ENCODE measurements at regions not wholly inside any gene's neighbourhood (a gene's known extent, or its start where the extent isn't known, plus 50 kb on each side); places are given as distances from the start of the nearest gene placed in this dataset.

DNA sequence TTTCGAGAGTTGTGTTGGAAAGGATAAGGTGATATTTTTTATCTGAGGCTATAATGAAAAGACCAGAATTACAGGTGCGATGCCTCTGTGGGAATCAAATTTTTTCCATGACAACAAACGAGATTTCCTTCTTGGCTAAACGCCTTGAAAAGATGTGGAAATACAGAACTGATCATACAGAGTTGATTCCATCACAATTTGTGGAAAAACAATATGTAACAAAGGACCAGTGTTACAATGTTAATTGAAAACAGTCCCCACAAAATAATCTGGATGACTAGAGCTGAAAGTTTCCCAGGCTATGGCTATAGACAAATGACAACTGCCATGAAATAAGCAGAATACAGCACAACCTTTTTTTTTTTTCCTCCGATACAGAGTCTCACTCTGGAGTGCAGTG, 628.9 kb downstream of the DIAPH3 start:
- no peak for DNase-seq (ENCODE audit: low read depth in 2 of 2)

DNA sequence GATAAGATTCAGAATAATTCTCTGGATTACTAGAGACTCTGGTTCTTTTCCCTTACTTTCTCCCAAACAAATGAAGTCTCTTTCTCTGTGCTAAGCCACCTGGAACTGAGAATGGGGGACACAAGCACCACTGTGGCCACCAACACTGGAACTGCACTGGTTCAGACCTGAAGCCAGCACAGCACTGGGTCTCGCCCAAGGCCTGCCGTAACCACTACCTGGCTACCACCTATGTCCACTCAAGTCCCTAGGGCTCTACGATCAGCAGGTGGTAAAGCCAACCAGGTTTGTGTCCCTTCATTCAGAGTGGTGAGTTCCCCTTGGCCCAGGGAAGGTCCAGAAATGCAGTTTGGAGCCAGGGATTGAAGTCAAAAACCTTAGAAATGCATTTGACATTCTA, 626.2 kb downstream of the DIAPH3 start:
- DNase-seq (ENCODE audit: low read depth in 2 of 2): no peak

DNA sequence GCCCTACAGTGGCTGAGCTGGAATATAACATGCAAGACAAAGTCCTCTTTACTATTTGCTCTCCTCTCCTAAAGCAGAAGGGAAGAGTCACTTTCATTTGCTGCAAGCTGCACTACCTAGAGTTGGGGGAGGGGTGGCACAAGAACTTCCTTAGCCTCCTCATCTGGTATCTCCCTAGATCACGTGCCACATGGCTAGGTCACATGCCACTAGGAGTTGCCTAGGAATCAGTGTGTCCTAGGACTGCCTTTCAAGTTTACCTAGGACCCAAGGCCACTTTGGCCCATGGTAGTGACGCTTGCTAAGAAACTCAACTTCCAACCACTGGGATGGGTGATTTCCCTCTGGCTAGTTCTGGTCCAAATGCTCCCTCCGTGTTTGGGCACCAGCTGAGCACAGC, 625.2 kb downstream of the DIAPH3 start:
- DNase-seq (ENCODE audit: low read depth in 2 of 2): no peak

DNA sequence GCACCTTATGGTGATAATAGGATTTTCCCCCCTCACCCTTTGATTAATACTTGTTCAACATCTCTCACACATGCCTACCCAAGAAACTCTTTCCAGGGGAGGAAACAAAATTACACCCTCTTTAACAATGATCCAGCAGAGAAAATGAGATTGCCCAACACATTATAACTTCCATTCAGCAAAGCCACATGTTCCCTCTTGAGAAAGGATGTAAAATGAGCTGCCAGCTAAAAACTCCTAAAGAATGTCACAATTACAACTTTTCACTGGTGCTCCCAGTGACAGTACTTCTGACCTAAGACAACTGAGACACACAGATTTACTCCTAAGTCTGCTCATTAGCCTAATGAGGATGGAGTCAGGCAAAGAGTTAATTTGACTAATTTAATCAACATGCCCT, 621.4 kb downstream of the DIAPH3 start:
- no peak for DNase-seq (ENCODE audit: low read depth in 2 of 2)

DNA sequence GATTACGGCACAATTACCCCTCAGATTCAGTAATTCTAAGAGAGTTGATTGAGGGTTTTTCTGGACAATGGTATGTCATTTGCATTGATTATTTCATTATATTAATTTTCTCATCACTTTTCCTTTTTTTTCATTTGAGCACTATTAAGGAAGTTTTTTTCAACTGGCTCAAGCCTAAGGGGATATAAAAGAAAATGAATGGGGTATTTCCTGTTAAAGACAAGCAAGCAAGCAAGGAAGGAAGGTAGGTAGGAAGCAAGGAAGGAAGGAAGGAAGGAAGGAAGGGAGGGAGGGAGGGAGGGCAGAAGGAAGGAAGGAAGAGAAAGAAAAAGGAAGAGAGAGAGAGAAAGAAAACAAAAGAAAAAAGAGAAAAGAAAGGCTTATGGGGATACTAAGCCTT, 620.3 kb downstream of the DIAPH3 start:
- no peak for DNase-seq (ENCODE audit: low read depth in 2 of 2)

DNA sequence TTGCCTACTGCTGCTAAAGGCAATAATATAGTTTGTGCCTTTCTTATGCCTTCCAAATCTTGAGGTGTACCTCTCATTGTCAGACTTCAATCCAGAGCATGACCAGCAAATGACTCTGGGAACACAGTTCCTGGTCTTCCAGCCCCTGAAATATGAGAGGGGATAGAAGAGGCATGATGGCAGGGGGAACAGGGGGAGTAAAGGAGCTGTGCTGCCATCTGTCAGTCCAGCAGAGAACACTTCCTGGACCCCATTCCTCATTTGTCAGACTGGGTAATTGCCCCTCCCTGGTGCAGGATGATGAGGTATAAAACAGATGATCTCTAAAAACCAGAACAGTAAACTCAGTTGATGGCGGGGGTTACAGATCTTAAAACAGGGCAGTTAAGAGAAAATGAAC, 618.7 kb downstream of the DIAPH3 start:
- DNase-seq (ENCODE audit: low read depth in 2 of 2): no peak

DNA sequence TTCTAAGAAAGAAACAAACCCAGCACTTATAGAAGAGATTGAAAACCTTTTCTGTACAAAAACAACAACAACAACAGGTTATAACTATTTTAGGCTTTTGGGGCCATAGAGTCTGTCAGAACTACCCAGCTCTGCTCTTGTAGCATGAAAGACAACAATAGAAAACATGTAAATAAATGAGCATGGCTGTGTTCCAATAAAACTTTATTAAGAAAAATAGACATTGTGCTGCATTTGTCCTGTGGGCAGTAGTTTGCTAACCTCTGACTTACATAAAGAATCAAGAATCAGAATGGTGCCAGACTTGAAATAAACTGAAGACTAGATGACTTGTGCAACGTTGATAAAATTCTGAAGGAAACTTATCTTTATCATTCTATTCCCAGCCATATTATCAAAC, 617.5 kb downstream of the DIAPH3 start:
- DNase-seq (ENCODE audit: low read depth in 2 of 2): no peak

DNA sequence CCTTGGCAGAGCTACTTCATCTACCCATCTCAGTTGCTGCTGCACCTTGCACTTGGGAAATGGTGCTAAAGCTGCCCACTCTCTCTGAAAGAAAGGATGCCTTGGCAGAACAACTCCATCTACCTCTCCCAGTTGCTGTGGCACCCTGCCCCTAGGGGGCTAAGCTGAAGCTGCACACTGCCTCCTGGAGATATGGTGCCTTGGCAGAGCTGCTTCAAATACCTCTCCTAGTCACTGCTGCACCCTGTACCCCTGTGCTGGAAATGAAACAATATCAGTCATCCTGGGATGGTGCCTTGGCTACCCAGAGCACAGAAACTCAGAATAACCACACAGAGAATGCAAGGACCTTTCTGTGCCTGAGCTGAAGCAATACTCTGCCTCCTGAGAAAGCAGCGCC, 615.8 kb downstream of the DIAPH3 start:
- no peak for DNase-seq (ENCODE audit: low read depth in 2 of 2)

DNA sequence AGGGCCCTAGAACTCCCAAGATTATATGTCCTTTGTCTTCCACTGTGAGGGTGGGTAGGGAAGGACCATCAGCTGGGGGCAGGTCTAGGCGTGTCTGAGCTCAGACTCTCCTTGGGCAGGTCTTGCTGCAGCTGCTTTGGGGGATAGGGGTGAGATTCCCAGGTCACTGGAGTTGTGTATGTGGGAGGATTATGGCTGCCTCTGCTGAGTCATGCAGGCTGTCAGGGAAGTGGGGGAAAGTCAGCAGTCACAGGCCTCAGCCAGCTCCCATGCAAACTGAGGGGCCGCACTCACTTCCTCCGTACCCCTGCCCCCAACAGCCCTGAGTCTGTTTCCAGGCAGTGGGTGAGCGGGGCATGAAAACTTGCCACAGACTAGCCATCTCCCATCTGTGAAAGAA, 600.8 kb downstream of the DIAPH3 start:
- DNase-seq (ENCODE audit: low read depth in 2 of 2): no peak

DNA sequence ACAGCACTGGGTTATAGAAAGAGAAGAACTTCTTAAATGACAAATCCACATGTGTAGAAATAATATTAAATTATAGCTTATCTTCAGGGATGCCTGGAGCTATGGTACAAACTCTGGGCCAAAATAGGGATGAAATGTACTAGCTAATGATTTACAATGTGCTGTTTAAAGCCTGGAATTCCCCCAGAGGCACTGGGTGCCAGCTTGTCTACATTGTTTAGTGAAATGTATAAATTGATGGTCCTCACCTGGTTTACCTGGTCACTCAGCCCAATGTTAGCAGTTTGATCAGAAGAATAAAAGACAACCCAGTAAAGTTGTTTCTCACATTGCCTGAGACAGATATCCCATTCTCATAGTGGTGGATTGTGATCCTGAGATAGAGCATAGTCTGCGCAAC, 597.2 kb downstream of the DIAPH3 start:
- no peak for DNase-seq (ENCODE audit: low read depth in 2 of 2)

DNA sequence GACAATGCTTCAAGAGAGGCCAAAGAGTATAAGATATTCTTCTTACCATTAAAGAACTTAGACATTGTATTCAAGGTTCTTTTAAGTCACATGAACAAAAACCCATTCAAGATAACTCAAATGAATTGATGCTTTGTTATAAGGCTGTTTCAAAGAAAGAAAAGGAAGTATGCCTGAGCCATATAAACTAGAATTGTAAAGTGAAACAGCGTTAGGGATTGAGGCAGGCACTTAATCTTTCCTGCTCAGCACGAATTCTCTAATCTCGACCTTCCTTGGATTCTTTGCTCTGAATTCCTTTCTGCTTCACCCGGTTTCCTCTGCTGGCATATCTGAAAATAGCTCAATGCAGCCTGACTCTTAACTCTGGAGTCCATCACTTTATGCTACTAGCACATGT, 595.4 kb downstream of the DIAPH3 start:
- no peak for DNase-seq (ENCODE audit: low read depth in 2 of 2)

DNA sequence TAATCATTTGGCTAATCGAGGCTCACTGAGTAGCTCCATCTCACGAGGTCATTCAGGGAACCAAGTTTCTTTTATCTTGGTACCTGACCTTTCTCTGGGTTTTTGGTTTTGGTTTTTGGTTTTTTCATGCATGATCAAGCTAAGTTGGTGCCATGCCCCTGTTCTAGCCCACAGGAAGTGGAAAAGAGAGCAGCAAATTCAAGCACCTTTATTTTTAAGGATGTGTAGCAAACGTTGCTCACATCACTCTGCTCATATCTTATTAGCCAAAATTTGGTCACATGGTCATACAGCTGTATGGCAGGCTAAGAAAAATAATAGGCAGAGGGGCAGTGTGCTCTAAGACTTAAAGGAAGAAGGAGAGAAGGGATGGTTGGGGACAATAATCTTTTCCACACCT, 593.5 kb downstream of the DIAPH3 start:
- no peak for DNase-seq (ENCODE audit: low read depth in 2 of 2)

DNA sequence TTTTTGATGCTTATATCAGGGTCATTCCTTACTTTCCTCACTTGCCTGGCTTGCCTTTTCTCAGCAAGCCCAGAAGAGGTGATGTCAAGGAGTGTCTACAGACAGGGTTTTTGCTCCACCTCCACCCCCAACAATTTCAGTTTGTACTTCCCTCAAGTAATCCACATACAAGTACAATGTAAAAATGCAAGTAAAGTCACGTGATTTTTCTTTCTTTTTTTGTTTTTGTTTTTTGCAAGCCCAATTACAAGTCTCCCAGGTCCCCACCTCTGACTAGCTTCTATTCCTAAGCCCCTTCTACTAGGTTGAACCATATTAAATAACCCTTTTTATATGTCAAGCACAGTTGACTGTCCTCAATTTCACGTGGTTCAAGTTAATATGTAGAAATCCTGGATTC, 579.6 kb downstream of the DIAPH3 start:
- no peak for DNase-seq (ENCODE audit: low read depth in 2 of 2)

DNA sequence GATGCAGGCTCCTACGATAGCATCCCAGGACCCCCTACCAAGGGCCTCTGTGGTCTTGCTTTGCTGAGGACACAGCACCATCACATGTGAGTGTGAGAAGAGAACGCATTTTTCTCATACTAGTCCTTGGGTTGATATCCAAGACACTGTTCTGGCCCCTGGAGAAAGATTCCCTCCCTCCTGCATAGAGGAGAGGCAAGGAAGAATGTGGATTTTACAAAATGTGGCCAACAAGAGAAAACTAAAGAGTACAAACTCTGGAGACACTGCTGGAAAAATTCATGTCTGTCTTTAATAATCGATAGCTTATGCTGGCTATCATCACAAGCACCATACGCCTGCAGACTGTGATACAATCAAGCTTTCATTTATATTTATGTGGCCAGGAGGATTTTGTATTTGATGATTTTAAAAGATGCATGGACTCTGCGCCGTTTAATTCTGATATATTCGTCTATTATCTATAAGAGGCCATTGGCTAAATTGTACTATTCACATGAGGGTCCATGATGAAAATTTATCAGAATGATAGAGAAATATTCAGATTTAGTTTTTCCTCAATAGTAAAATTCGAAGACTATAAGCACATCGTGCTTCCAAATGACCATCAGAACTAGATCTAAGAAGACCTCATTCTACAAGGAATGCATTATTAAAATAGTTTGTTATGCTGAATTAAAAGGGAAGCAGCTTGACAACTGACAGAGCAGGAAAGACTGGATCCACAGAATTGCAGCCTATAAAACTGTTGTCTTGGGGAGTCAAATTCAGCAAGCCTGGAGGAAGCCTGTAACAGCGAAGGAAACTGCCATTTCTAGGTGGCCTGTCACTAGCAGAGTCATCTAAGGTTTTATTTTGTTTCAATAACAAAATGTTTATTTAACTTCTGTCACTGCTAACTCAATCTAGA, 578.7 kb downstream of the DIAPH3 start:
- DNase-seq (ENCODE audit: low read depth in 2 of 2): no peak

DNA sequence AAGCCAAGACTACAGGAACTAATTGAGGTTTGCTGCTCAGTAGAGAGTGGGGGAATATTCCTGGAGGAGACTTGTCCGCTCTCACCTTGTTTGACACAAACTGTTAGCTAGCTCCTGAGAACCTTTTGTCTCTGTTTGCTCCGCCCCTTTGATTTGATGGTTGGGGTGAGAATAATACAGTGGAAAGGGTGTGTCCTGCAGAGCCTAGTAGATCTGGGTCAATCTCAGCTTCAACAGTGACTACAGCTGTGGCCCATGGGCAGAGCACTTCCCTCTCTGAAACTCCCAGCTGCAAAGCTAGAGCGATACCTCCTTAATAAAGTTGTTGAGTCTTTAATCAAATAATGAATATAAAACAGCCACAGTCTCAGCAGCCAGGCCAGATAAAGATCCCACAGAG, 576.7 kb downstream of the DIAPH3 start:
- no peak for DNase-seq (ENCODE audit: low read depth in 2 of 2)

DNA sequence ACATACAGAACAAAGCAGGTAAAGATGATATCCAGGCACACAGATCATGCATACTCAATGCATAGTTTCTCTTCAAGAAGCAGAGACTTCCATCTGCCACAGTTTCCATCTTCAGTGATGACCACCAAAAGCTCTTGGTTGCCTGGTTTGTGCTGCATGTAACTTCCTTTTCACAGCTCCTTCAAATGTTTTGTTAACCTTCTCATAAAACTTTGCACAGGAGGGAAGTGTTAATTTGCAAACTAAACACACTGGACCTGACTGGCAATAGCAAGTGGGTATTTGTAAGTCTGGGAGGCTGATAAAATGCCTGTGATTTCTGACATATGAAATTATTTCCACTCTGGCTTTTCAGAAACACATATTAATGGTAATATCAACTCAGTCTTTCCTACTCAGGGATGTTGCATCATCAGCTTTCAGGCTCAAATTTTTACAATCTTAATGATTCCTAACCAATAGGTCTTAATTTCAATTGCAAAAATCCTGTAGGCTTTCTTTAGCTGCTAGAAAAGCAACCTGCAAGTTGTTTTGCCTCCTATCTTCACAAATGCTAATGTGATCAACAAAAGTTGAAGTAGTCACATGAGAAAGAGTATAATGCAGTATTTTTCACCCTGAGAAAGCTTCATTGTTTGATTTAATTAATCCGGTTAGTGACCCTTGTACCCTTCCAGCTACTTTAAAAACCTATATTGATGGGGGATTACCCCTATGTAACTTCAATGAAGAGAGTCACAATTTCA, 575.6 kb downstream of the DIAPH3 start:
- DNase-seq (ENCODE audit: low read depth in 2 of 2): no peak

DNA sequence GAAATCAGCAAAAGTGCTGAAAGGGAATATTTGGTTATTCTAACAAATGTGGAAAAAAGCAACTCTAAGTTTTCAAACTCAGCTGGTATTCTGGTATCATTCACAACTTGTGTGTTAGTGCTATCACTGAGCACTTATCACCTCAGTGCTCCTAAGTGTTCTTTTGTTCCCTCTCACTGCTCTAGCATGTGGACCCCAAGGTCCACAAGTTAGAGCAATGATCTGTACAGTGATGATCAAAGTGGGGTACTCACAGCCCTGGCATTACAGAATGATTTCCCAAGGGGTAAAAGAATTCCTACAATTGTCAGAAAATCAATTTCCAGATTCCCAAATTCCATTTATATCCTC, 575.0 kb downstream of the DIAPH3 start:
- no peak for DNase-seq (ENCODE audit: low read depth in 2 of 2)

DNA sequence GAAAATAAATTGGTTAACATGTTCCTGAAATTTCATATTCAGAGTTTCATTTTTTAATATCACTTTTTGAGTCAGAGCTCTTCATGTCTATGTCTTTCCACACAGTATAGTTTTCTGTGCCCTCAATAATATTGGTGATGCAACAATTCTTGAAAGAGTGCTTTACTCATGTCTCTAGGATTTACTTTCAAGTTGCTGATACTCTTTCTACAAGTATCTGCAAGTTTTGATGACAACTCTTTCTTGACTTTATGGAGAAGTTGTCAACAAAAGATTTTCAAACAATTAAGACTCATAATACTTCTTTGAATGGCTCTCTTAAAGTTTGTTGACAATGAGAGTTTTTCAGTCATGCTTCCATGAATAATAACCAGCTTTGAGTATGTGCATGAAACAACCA, 561.7 kb downstream of the DIAPH3 start:
- DNase-seq (ENCODE audit: low read depth in 2 of 2): no peak

DNA sequence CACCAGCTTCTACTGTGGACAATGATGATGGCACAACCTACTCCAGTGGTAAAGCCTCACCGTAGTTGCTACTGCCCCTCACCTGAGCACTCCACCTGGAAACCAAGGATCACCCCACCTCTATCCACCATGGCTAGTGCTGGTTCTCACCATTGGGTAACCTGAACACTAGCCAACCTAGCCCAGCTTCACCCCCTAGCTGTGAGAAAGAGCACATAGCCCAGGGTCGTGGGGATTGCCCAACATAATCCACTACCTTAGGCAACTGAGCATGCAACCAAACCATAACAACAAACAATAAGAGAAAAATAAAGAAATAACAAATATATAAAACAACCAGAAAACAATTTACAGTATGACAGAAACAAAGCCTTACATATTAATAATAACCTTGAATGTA, 560.1 kb downstream of the DIAPH3 start:
- no peak for DNase-seq (ENCODE audit: low read depth in 2 of 2)

DNA sequence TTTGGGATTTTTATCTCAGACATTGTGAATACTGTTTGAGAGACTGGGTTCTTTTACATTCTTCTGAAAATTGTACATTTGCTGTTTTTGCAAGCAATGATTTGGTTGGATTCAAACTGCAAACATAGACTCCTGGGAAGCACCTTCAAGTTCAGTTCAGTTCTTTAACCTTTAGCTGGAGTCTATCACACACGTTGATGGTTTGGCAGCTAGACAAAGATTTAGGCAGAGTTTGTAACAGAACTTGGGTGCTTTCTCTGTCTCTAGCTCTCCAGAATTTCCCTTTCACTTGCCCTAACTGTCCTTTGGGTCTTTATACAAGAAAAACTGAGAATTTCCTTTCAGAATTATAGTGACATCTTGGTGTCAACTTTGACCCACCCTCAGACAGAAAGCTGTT, 556.6 kb downstream of the DIAPH3 start:
- DNase-seq (ENCODE audit: low read depth in 2 of 2): no peak

DNA sequence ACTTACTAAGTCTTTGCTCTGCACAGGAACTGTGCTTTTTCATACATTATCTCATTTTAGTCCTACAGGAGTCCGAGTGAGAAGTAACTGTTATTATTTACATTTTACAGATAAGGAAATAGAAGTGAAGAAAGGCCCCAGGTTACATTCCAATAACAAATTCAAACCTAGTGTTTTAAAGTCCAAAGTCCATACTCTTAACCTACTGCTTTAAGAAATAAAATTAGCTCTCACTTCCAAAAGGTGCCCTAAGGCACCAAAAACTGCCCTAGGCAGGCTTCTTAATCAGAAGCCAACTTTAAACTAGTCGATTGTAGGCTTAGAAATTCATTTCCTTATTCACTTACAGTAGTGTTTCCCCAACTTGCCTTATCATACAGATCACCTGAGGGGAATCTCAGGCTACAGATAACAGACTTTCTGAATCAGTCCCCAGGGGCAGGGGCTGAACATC, 555.9 kb downstream of the DIAPH3 start:
- DNase-seq (ENCODE audit: low read depth in 2 of 2): no peak

DNA sequence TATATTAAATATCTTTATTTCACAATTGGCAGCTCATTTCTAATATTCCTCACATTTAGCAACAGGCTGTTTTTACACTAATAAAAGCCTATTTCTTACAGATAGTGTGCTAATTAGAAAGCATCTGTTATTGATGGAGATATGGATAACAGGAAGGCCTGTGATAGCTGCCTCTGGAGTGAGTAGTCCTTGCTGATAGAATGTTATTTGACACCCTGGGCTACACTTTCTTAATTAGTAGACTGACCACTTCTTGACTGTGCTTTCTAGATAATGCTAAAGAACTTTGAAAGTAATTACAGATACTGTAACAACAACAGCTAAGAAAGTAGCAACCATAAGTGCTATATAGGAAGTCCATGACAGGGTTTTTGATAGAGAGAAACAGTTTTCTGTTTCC, 554.3 kb downstream of the DIAPH3 start:
- DNase-seq (ENCODE audit: low read depth in 2 of 2): no peak

Measured in stimulated activated CD4-positive, alpha-beta T cell treated with anti-CD3 and anti-CD28 coated beads, Interleukin-12 subunit alpha, Interleukin-12 subunit beta, amount 100 ng/mL, for 24 hours (primary cell).